ENCODE measurements at regions not wholly inside any gene's neighbourhood (a gene's known extent, or its start where the extent isn't known, plus 50 kb on each side); places are given as distances from the start of the nearest gene placed in this dataset.

DNA sequence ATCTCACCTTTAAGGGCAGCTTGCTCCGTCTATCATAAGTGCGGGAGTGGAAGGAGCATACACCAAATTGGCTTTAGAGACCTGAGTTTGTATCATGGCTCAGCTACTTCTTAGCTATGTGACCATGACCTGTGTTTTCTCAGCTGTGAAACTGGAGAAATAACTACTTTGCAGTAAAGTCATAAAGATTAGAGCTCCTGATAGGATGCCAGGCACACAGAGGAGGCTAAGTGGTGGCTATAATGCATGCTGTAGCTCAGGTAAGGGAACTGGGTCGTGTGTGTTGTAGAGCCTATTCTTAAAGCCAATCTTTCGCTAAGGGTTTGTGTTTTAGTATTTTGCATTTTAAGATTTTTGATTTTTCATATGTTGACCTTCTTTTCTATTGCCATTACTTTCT lies 451.5 kb upstream of the MAN1A1 start:
- no peak for DNase-seq (ENCODE audit: low read depth in 1 of 2, low spot score in 2 of 2)
- no peak for FAIRE-seq
- Histone ChIP-seq H3K36me3 (ENCODE audit: control insufficient read depth in 2 of 4, insufficient read depth in 4 of 4, low read length in 3 of 4) (no peaks in the 10 kb centered on the region), H2BK15ac (ENCODE audit: low read length) (no peak overlapping the region), H4K20me1 (replicated peaks in 1 of 2; ENCODE audit: control insufficient read depth in 1 of 2, insufficient read depth in 2 of 2, low read length in 2 of 2) (no peaks in the 10 kb centered on the region), H3K4me3 (ENCODE audit: extremely low read depth in 1 of 4, insufficient read depth in 2 of 4, low read depth in 3 of 4, low read length in 4 of 4) (no peak overlapping the region), H3K18ac (ENCODE audit: extremely low read depth, low read length) (no peak overlapping the region), H3K9me3 (ENCODE audit: insufficient read depth in 2 of 2, low read depth in 1 of 2, low read length in 1 of 2) (no peaks in the 10 kb centered on the region), H3K4me1 (replicated peaks in 1 of 4; ENCODE audit: control insufficient read depth in 3 of 4, insufficient read depth in 4 of 4, low read length in 3 of 4) (no peaks in the 10 kb centered on the region; a peak in 1 of 7 replicates), H2AFZ (ENCODE audit: low read length) (no peak overlapping the region), H2BK120ac (replicated peaks; ENCODE audit: low read depth, low read length) (no peak overlapping the region), H4K5ac (ENCODE audit: insufficient read length, low read depth, low read length) (no peak overlapping the region), H2BK12ac (ENCODE audit: low read depth, low read length) (no peak overlapping the region), H3K23ac (ENCODE audit: insufficient read length) (no peak overlapping the region), H3K4me2 (ENCODE audit: insufficient read depth in 1 of 2, low read depth in 2 of 2, low read length in 2 of 2) (no peak overlapping the region), H3K79me1 (ENCODE audit: low read depth, low read length) (no peaks in the 10 kb centered on the region), H4K8ac (ENCODE audit: extremely low read depth, insufficient read depth, low read length) (no peak overlapping the region), H4K91ac (replicated peaks; ENCODE audit: insufficient read length, low read length) (no peak overlapping the region), H3K23me2 (ENCODE audit: low read depth, low read length) (no peaks in the 10 kb centered on the region; the same call in 1 of the 2 replicates), H3K27ac (ENCODE audit: low read depth, low read length) (no peak overlapping the region), H2BK5ac (ENCODE audit: low read depth, low read length) (no peak overlapping the region), H2BK20ac (ENCODE audit: low read length) (no peak overlapping the region), H3K56ac (replicated peaks; ENCODE audit: insufficient read length, low read depth, low read length) (no peak overlapping the region), H3K79me2 (ENCODE audit: control insufficient read depth in 1 of 2, insufficient read depth in 2 of 2, low read length in 2 of 2) (no peaks in the 10 kb centered on the region), H3K4ac (replicated peaks; ENCODE audit: insufficient read length, low read depth, low read length) (no peak overlapping the region), H3K14ac (ENCODE audit: insufficient read length) (no peak overlapping the region), H2AK5ac (ENCODE audit: low read depth, low read length) (no peak overlapping the region), H3K9ac (replicated peaks in 1 of 4; ENCODE audit: extremely low read depth in 1 of 4, low read depth in 3 of 4, low read length in 3 of 4) (no peak overlapping the region), H3K27me3 (replicated peaks in 1 of 4; ENCODE audit: control insufficient read depth in 3 of 4, extremely low read depth in 1 of 4, insufficient read depth in 3 of 4, low read length in 3 of 4) (no peaks in the 10 kb centered on the region)
- POLR2A ChIA-PET (ENCODE audit: partially characterized antibody) = no interaction called here
- CTCF ChIA-PET (ENCODE audit: partially characterized antibody) = interaction anchor here (1.1 to 1.9 kb wide), 4 partner anchors 10 to 254 kb away, joined by 3 to 4 read pairs (median 3); no protein-coding TSS in a partner anchor
- WGBS, 2 experiments (ENCODE audit: extremely low coverage in 1 of 2, insufficient coverage in 1 of 2, insufficient read length in 1 of 2, insufficient replicate concordance in 2 of 2, low coverage in 1 of 2, low lambda C conversion rate in 2 of 2, missing lambda C conversion rate in 1 of 2) = 87% methylated on average over 4 of the region's 4 CpGs; no CpG with 5 or more reads in 1 of the 2 experiments
- TF ChIP-seq HDAC2 (IDR thresholded peaks at IDR 0.05; ENCODE audit: borderline replicate concordance in 1 of 2, low read depth in 2 of 2, low read length in 2 of 2) (no peak), GTF2F1 (IDR thresholded peaks at IDR 0.05; ENCODE audit: borderline replicate concordance, low read depth, low read length) (no peak), KDM5A (IDR thresholded peaks at IDR 0.05; ENCODE audit: low read length) (no peak)
